ENCODE measurements at regions not wholly inside any gene's neighbourhood (a gene's known extent, or its start where the extent isn't known, plus 50 kb on each side); places are given as distances from the start of the nearest gene placed in this dataset.

- ATAC-seq = no peak
- H3K36me3 ChIP-seq = no peaks in the 10 kb centered on the region
- H3K4me1 ChIP-seq = no peaks in the 10 kb centered on the region
- H3K4me3 ChIP-seq = no peak overlapping the region
- intact Hi-C loops (cut with DNase I) = no loop called here
- no peak for TF ChIP-seq CTCF (IDR thresholded peaks at IDR 0.05)
- TF ChIP-seq POLR2A (IDR thresholded peaks at IDR 0.05) = no peak
- no peak overlapping the region for H3K27ac ChIP-seq
- DNase-seq = no peak
- no peaks in the 10 kb centered on the region for H3K27me3 ChIP-seq
- WGBS (ENCODE audit: insufficient coverage, low coverage, low lambda C conversion rate, missing lambda C conversion rate) = 33% methylated on average over 2 of the region's 2 CpGs
- H3K9me3 ChIP-seq = no peaks in the 10 kb centered on the region
These were observed 376.1 kb upstream of the CNTNAP5 start for GRCh38 chr2:123648956-123649355.

- intact Hi-C loops (cut with DNase I) = no loop called here
- H3K4me1 ChIP-seq = no peaks in the 10 kb centered on the region
- H3K27ac ChIP-seq = no peak overlapping the region
- no peaks in the 10 kb centered on the region for H3K36me3 ChIP-seq
- no peak overlapping the region for H3K4me3 ChIP-seq
- DNase-seq = no peak
- 45% methylated on average over 5 of the region's 5 CpGs for WGBS (ENCODE audit: insufficient coverage, low coverage, low lambda C conversion rate, missing lambda C conversion rate)
- no peaks in the 10 kb centered on the region for H3K27me3 ChIP-seq
- TF ChIP-seq CTCF (IDR thresholded peaks at IDR 0.05) (no peak), POLR2A (IDR thresholded peaks at IDR 0.05) (no peak)
- no peak for ATAC-seq
- no peaks in the 10 kb centered on the region for H3K9me3 ChIP-seq
These were observed 373.9 kb upstream of the CNTNAP5 start for GRCh38 chr2:123651151-123651550.

GRCh38 chr2:123652320-123652719, 372.8 kb upstream of the CNTNAP5 start:
- TF ChIP-seq POLR2A (IDR thresholded peaks at IDR 0.05) (no peak), CTCF (IDR thresholded peaks at IDR 0.05) (no peak)
- H3K9me3 ChIP-seq = no peaks in the 10 kb centered on the region
- no peaks in the 10 kb centered on the region for H3K36me3 ChIP-seq
- DNase-seq = no peak
- H3K27me3 ChIP-seq = no peaks in the 10 kb centered on the region
- WGBS (ENCODE audit: insufficient coverage, low coverage, low lambda C conversion rate, missing lambda C conversion rate) = 30% methylated on average over 1 of the region's 1 CpG
- no peak for ATAC-seq
- no peak overlapping the region for H3K4me3 ChIP-seq
- H3K27ac ChIP-seq = no peak overlapping the region
- intact Hi-C loops (cut with DNase I) = no loop called here
- no peaks in the 10 kb centered on the region for H3K4me1 ChIP-seq

GRCh38 chr2:123656590-123656989, 368.5 kb upstream of the CNTNAP5 start:
- intact Hi-C loops (cut with DNase I) = no loop called here
- no peaks in the 10 kb centered on the region for H3K27me3 ChIP-seq
- H3K4me3 ChIP-seq = no peak overlapping the region
- ATAC-seq (no peak), DNase-seq (no peak)
- no peaks in the 10 kb centered on the region for H3K9me3 ChIP-seq
- 38% methylated on average over 4 of the region's 4 CpGs for WGBS (ENCODE audit: insufficient coverage, low coverage, low lambda C conversion rate, missing lambda C conversion rate)
- no peak for TF ChIP-seq POLR2A (IDR thresholded peaks at IDR 0.05)
- no peak for TF ChIP-seq CTCF (IDR thresholded peaks at IDR 0.05)
- H3K4me1 ChIP-seq = no peaks in the 10 kb centered on the region
- H3K27ac ChIP-seq = no peak overlapping the region
- H3K36me3 ChIP-seq = no peaks in the 10 kb centered on the region

GRCh38 chr2:123659120-123659519, 366.0 kb upstream of the CNTNAP5 start:
- TF ChIP-seq POLR2A (IDR thresholded peaks at IDR 0.05) (no peak), CTCF (IDR thresholded peaks at IDR 0.05) (no peak)
- Histone ChIP-seq H3K36me3 (no peaks in the 10 kb centered on the region), H3K4me3 (no peak overlapping the region), H3K27me3 (no peaks in the 10 kb centered on the region), H3K9me3 (no peaks in the 10 kb centered on the region), H3K27ac (no peak overlapping the region), H3K4me1 (no peaks in the 10 kb centered on the region)
- ATAC-seq (no peak), DNase-seq (no peak)
- 57% methylated on average over 1 of the region's 1 CpG for WGBS (ENCODE audit: insufficient coverage, low coverage, low lambda C conversion rate, missing lambda C conversion rate)
- intact Hi-C loops (cut with DNase I) = no loop called here

Measured in right lobe of liver (tissue), 6 donors.